Stimulated activated CD4-positive, alpha-beta T cell treated with anti-CD3 and anti-CD28 coated beads, TNF-alpha, amount 100 ng/mL, for 4 hours (primary cell): ENCODE measurements at regions not wholly inside any gene's neighbourhood (a gene's known extent, or its start where the extent isn't known, plus 50 kb on each side); places are given as distances from the start of the nearest gene placed in this dataset.

Source experiments
- DNase-seq, 3 experiments: peaks; one replicate each; pipeline ENCODE4 v3.0.0-alpha.2; 2020; ENCODE audit warnings: low read depth in 3 of 3

DNA sequence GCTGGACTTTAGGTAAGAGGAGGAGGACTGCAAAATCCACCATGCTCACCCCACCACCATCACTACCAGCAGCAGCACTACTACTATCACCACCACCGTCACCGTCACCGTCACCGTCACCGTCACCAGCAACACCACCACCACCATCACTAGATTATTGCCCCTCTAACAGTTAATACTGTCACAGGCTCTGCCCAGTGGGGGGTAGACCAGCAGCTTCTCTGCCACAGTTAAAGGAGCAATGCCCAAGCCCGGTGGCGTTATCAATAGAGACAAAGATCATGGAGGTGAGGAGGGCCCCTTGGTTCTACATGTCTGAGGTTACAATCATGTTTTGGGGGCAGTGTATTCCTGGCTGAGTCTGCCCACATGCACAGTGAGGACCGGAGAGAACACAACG, 184.4 kb upstream of the DYNLRB2 start:
- no peak for DNase-seq

DNA sequence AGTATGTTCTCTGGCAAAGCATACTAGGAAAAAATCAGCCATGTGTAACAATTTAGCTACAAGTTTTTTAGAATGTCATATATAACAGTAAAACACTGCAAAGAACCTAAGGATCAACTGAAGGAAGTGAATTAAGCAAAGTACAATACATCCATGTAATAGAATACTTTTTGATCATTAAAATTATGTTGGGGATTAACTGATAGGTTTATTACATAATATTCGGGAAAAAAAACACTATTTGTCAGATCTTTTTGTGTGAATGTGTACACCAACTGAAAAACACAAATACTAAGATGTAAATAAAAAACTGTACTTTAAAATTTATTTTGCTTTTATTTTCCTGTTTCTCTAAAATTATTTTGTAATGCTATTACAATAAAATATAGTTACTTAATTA, 185.5 kb upstream of the DYNLRB2 start:
- no peak for DNase-seq

DNA sequence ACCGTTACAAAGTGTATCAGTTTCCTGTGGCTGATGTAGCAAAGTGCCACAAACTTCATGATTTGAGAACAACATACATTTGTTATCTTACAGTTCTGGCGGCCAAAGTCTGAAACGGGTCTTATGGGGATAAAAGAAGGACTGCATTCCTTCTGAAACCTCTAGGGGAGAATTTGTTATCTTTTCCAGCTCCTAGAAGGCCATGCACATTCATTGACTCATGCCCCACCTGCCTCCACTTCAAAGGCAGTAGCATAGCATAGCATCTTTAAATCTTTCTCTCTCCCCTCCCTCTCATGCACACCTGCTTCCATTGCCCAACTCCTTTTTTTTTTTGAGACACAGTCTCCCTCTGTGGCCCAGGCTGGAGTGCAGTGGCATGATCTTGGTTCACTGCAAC, 190.7 kb upstream of the DYNLRB2 start:
- no peak for DNase-seq

DNA sequence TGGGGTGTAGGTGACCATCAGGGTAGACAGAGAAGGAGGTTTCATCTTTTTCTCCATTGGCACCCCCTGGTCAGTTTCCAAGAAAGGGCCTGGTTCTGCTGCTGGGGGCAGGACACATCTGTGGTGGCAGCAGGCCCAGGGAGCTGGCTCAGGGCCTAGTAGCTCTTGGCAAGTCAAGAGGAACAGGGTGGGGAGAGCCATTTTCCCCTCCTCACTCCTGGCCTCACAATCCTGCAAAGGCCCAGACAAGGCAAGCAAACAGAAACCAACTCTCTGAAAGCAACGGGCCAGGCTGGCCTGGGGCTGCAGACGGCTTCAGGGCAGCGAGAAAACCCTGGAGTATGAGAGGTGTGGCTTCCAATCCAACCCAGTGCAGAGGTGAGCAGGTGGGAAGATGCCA, 192.9 kb upstream of the DYNLRB2 start:
- no peak for DNase-seq

DNA sequence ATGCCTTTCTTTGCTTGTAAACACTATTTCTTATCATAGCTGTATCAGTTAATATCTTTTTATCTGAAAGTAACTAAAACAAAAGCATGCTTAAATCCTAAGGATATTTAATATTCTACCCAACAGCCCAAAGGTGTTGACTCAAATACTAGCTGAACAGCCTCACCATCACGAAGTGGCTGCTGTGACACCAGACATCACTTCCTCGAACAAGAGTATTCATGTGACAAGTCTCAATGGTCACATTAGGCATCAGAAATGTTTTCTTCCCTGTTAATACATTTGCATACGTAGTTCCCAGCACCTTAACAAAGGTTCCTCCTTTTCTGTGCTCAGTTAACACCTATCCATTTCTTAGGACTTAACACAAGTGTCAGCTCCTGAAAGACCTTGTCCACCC, 193.8 kb upstream of the DYNLRB2 start:
- no peak for DNase-seq

DNA sequence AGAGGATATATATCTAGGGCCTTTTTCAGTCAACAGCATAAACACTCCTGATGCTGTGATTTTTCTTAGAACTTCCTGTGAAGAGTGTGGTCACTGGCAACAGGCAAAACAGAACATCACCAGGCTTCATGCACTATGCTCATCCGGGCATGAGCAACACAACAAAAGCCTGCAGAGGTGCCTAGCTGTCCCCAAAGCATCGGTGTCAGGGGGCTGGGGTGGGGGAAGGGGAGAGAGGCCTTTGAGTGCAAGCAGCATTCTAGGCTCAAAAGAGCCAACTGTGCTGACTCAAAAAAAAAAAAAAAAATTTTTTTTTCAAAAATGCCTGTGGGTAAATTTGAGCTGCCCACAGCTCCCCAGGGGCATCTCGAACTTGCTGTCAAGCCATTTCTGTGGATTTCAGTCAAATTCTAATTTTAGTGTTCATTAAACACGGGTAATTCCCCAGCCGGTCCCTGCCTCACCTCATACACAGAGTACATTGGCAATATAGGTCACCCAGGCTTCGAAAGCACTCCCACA, 194.6 kb upstream of the DYNLRB2 start:
- DNase-seq: no peak

DNA sequence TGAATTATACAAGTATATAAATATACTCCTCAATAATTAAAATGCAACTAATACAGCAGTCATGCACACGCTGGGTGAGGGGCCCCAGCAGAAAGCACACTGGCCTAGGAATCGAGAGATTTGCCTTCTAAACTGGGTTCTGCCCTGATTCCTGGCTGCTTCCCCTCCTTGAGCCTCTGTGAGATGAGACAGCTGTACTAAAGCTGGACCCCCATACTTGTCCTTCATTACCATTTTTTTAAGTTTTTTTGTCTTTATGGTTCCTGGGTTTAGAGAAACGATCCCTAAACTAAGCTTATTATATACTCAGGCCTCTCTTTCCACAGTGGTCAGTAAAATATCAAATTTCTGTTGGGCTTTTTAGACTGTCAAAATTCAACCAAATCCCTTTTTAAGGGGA, 195.1 kb upstream of the DYNLRB2 start:
- no peak for DNase-seq

DNA sequence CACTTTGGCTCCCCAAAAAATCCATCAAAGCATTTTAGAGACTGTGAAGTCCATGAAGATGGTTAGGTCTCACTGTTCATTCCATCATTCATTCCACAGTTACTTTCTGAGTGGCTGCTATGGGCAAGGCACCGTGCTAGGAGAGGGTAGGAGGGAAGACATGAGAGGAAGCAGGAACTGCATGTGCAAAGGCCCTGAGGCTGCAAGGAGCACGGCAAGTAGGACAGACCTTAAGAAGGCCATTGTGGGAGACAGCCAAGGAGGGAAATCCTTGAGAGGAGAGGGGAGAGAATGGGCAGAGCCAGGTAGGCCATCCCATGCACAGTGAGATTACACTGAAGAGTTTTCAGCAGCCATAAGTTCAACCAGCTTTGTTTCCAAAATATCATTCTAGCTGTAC, 196.2 kb upstream of the DYNLRB2 start:
- DNase-seq: no peak

DNA sequence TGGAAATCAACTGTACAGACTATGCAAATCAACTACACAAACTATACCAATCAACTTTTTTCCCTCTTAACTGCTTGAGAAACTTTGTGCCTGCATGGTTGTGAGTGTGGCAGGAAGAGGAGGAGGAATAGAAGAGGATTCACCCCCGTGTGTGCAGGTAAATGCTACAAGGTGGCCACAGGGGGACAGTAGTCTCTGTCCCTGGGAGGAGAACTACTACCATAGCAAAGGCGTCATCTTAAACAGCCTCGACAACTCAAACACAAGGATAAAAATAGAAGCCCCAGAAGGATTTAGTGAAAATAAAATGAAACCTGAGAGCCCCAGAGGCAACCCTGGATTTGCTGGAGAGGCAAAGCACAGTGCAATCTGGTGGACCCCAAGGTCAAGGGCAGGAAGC, 199.5 kb upstream of the DYNLRB2 start:
- no peak for DNase-seq

DNA sequence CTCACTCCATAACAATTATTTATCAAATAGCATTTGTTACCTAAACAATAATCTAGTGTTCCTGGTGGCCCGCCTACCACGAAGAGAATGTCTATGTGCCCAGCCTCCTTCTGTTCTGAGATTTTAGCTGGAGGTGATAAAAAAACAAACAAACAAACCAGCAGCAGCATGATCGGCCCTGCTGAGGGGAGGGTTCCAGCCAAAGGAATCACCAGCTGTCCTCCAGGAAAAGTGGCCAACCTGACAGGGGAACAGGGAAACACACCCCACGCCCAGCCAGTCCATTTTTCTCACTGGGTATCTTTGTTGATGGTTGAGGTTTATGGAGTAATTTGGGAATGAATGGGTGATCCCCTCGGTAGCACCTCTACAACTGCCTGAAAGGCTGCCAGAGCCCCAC, 203.0 kb upstream of the DYNLRB2 start:
- no peak for DNase-seq

DNA sequence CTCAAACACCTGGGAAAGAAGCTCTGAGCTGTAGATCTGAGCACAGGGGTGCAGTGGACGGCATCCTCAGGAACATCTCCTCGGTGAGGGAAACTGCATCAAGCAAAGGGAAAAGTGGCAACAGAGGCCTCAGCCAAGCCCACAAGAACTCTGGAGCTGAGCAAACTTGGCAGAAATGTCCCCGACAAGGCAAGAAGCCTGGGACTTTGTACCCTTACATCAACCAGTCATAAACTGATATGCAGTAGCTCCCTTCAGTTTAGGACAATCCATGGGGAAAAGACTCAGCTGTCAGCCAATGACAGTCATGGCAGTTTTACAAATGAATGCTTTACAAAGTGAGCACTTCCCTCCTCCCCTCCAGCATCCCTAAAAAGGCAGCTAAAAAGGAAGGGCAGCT, 210.0 kb upstream of the DYNLRB2 start:
- no peak for DNase-seq

DNA sequence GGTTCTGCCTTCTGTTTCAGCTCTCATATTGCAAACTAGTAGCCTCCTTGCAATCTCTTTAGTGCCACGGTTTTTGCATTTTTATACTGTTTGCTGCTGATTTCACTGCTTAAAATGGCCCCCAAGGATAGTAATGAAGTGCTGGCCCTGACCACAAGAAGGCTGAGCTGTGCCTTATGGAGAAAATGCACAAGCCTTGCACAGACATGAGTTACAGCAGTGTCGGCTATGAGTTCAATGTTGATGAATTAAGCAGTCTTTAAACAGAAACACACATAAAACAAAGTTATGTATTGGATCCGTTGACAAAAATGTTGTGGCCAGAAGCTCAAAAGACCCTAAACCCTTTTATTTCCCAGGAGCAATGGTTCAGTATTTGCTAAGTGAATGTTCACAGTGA, 210.6 kb upstream of the DYNLRB2 start:
- no peak for DNase-seq

DNA sequence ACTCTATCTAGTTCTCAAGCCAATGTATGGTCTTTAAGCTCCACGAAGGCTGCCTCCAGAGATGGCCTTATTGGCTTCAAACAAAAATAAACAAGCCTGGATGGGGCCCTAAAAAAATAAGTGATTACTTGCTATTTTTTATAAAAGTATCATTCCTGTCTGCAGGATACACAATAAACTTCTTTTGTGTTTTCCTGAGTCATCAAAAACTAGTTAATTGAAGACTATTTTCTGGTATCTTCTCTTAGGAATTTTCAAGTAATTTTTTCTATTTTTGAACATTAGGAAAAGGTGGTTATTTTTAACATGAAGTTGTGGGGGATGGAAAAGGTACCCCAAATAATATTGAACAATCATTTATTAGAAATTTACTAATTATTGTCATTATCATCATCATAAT, 213.1 kb upstream of the DYNLRB2 start:
- no peak for DNase-seq

DNA sequence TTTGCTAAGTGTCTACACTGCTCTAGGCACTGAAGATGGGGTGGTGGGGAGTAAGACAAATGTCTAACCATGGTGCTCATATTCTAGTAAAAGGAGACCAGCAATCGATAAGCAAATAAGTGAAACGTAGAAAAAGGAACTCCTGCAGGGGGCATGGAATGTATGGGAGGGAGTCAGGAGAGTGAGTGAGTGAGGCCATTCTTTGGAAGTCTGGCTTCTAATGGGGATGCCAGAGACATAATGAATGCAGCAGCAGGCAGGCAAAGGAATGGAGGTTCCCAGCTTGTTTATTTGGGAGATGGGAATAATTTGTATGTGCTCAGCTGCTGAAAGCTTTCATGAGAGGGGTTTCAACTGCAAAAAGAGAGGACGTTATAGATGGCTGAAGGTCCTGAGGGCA, 216.4 kb upstream of the DYNLRB2 start:
- no peak for DNase-seq

DNA sequence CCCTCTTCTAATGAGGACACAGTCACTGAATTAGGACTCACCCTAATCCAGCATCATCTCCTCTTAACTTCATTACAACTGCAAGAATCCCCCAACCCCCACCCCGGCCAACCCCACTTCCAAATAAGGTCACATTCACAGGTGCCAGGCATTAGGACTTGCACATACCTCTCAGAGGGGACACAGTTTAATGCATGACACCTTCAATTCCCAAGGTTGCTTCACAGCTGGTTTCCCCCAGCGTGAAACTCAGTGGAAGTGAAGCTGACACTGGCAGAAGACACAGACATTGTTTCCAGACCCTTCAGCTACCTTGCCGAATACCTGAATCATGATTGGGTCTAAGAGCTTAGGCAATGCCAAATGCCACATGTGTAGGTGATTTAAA, 217.0 kb upstream of the DYNLRB2 start:
- DNase-seq: no peak

DNA sequence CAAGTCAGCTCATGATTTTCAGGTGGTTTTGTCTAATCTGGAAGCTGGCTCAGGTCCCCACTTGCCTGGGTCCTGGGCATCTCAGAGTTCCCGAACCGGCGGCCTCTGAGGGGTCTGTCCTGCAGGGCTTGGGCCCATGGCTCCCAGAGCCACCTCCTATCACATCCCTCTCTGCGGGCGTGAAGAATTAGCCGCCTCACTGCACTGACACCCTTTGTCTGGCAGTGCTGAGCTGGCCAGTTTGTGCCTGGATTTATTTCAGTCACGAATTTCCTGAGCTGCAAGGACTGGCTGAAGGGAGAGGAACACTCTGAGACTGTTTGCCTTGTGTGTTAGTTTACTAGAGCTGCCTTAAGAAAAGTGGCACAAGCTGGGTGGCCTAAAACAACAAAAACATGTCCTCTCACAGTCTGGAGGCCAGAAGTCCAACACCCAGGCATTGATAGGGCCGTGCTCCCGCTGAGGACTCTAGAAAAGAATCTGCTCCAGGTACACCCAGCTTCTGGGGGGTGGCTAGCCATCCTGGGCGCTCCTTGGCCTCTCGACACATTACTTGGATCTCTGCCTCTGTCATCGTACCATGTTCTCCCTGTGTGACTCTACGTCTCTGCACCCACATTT, 217.5 kb upstream of the DYNLRB2 start:
- DNase-seq: no peak

DNA sequence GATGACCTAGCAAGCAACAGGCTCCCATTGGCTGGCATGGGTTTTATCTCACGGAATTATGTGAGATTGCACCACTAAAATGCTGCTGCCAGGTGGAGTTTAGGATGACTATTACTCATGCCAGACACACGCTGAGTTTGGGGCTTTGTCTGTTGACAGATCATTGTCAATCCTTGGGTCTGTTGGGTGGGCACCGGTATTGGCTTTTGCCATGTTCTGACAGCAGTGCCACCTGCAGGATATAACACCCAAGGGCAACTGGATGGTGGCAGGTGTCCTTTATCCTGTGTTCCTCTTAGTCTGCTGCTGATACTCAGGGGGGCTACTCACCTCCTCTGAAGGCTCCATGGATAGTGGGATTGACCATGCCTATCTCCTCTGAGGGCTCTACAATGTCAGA, 221.6 kb upstream of the DYNLRB2 start:
- no peak for DNase-seq

DNA sequence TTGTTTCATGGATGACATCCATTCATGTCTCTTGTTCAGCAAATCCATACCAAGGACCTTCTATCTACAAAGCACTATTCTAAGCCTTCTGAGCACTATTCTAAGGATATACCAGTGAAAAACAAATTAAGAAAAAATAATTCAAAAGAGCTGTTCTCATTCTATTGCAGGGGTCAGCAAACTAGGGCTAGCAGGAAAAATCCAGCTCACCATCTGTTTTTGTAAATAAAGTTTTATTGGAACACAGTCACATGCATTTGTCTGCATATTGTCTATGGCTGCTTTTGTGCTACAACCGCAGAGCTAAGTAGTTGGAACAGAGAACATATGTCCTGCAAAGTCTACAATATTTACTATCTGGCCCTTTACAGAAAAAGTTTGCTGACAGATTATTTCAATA, 222.7 kb upstream of the DYNLRB2 start:
- no peak for DNase-seq

DNA sequence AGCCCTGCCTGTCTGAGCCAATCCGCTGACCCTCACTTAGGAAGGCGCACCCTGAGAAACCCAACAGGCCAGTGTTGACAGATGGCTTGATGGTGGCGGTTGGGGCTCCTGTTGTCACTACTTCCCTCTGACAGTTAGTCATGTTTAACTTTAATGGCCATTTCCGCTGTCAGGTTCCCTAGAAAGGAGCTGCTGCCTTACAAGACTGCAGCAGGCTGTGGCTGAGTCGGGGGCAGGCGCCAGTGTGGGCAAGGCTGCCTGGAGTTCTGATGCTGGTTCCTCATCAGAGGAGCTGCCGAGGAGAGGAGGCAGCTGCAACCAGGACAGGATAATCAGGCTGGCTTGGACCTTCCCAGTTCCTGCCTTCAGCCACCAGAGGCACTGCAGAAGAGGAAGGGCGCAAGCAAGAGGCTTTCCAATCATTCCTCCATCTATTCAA, 223.2 kb upstream of the DYNLRB2 start:
- no peak for DNase-seq

DNA sequence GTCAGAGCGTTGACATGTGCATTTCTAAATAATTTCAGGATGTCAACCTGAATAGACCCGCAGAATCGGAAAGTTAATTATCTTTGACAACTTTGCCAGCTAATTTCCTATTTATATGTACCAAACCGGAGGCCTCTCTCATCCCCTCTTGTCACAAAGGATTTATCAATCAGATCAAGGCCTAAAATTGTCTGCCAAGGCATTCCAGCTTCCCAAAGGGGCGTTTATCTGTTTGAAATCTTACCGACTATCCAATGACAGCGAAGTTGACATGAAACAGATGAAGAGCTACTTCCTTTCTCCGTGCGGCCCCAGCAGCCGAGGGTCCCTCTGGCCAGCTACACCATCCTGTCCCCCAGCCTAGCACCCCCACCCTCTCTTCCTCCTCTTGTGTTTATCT, 223.7 kb upstream of the DYNLRB2 start:
- DNase-seq: no peak

DNA sequence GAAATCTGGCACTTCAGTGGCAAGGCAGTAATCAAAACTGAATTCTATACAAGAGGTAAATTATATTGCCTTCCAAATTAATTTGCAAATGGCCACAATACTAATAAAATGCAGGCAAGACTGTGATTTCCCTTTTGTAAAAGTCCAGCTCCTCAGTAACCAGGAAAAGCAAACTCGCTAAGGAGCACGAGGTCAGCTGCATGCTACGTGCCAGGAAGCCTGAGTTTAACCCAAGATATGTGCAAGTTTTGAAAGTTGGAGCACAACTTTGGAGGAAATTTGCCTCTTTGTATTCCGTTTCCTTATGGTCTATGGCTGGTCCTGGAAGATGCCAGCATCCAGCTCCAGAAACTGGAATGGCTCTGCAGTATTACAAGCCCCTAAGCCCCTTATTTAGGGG, 226.8 kb upstream of the DYNLRB2 start:
- DNase-seq: no peak

DNA sequence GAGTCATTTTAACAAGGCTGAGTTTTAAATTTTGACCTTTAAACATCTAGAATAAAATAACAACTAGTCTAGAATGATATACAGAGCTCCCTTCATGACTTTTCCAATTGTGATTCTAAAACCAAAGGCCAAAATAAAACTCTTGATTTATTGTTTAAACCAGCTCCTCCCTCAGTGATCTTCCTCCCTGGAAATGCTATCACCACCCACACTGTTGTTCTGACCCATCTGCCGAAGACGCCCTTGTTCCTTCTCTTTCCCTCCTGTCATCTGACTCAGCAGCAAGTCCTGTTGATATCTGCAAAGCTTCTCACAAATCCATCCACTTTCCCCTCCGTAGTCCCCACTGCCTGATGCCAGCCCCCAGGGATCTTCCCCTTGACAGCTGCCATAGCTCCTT, 231.6 kb upstream of the DYNLRB2 start:
- no peak for DNase-seq

DNA sequence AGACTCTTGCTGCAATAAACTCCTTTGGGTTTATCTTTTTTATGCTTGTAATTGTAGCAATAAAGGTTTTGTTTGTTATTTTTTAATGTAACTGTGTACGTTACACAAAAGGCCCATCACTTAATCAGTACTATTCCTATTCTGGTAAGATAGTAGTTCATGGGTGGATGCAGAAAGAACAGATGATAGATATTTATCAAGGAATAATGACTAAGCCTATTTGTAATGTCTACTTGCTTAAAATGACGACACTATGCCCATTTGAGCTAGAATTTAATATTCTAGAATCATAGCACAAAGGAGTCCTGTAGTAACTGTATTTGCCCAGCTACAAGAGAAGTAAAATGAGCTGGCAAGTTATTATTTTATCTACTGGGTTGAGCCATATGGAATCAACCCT, 235.4 kb upstream of the DYNLRB2 start:
- DNase-seq: no peak

DNA sequence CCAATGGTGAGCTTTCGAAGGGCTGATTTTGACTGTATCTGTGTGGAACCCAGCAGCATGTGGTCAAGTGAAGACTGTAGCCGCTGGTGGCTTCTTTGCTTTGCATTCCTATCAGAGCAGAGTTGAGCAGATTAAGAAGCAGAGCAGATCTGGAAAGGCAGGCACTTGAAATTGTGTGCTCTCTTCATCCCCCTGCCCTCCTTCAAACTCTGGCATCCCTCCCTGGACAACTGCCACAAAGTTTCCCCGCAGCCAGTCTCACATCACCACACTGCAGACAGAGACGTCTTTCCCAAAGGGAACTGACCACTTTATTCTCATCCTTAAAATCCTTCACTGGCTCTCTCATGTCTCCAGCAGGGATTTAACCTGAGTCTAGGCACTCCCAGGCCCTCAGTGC, 237.1 kb upstream of the DYNLRB2 start:
- no peak for DNase-seq
